DMS53 treated with DMSO at 0.1 percent for 48 hours (cell line): ENCODE measurements at regions not wholly inside any gene's neighbourhood (a gene's known extent, or its start where the extent isn't known, plus 50 kb on each side); places are given as distances from the start of the nearest gene placed in this dataset.

ENCODE experiments used
- DNase-seq: peaks from one replicate; lab custom pipeline; 2025; ENCODE audit not compliant: unreplicated experiment; lab: John Stamatoyannopoulos, UW

DNA sequence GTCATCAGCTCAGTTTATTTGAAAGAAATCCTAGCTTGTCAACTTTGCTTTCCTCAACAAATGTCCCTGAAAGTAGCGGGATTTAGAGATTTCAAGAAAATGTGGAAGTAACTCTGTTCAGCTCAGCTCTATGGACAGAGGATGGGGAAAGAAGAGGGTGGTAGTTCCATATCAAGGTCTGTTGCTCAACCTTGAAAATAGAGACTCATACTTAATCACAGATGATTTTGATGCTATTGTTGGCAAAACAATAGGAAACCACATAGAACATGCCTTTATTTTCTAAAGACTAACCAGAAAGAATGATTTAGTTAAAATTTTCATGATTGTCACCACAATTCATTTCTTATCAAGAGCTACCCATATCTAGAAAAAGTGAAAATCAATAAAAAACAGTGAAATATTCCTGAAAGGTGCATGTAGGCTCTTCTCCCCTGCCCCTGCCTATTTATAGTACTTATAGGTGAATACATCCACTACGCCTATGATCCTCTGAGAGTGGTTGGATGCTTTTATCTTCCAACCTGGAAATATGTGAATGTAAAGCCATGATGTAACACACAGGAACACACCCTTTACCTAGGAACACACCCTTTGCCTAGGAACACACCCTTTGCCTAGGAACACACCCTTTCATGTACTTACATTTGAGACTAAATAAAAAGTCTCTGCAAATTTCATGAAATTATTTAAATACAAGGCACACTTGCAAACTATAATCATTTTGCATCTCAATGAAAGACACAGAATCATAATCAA, 65.8 kb downstream of the ETAA1 start:
- no peak for DNase-seq

- DNase-seq: no peak
These were observed 66.7 kb downstream of the ETAA1 start for GRCh38 chr2:67463810-67464209.

DNA sequence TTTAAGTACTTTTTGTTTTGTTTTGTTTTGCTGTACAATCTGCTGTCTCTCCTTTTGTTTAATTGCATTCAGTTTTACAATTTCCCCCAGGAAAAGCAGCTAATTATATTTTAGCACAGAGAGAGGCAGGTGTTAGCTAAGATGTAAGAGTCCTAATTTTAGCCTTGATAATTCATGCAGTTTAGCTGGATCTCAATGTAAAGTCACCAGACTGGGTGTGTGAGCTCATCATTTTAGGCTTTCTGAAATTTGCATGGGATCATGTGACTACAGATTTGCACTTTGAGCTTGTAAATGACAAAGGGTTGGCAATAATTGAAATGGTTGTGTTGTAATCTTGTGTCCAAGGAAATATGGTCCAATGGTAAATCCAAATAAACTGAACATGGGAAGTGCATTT, 68.5 kb downstream of the ETAA1 start:
- no peak for DNase-seq

- no peak for DNase-seq
These were observed 69.6 kb downstream of the ETAA1 start for GRCh38 chr2:67466734-67467133.

GRCh38 chr2:67471681-67472080, 74.5 kb downstream of the ETAA1 start:
- no peak for DNase-seq

DNA sequence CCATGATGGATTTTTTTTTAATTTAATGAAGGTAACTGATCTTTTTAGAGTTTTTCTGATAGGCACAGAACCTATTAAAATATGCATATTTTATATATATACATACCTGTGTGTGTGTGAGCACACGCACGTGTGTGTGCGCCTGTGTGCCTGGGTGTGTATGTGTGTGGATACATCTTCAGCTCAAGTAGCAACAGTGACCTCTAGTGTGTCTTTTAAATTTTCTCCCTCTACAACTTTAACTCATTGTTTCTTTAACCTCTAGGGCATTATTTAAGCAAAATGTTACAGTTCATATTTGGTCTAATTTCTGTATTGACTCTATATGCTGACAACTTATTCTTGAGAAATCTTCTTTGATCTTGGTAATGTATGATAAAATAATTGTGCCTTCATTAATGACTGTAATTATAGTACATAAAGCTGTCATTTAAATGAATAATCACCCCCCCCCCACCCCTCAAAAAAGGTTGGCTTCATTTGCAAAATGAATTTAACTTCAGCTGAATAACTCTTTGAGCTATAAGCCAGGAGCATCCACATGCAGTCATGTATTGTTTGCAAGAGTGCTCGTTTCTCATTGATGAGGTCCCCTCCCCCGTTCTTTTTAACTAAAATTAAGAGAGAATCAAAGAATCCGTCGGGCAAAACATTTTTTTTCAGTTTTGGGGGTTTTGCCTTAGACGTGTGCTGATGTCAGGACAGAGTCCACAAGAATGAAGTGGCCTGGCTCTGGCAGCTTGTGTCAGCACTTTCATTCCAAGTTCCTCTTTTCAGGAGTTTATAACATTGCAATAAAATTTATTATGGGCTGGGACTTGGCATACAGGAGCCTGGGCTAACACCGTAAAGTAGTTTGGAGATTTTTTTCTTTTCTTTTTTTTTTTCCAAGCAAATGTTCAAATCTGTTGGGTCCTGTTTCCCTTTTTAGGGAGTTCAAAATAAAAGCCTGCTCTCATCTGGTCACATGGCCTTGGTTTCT, 80.0 kb downstream of the ETAA1 start:
- DNase-seq: peak; percentile 33

- DNase-seq: no peak
These were observed 82.1 kb downstream of the ETAA1 start for GRCh38 chr2:67479261-67479660.

DNA sequence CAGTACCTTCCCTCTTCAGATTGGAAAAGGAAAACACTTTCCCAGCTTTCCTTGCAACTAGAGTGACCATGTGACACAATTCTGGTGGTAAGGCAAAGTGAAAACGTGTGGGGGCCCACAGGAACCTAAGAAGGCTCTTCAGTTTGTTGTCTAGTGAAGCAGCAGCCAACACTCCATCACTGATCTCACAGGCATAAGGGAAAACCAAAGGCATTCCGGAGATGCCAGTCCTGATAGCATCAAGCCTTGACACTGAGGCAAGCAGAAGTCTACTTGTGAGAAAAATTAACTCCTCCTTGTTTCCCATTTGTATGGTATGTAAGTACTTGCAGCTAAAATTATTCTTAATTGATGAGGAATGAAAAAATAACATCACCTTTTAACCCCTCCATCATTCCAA, 88.3 kb downstream of the ETAA1 start:
- no peak for DNase-seq

DNA sequence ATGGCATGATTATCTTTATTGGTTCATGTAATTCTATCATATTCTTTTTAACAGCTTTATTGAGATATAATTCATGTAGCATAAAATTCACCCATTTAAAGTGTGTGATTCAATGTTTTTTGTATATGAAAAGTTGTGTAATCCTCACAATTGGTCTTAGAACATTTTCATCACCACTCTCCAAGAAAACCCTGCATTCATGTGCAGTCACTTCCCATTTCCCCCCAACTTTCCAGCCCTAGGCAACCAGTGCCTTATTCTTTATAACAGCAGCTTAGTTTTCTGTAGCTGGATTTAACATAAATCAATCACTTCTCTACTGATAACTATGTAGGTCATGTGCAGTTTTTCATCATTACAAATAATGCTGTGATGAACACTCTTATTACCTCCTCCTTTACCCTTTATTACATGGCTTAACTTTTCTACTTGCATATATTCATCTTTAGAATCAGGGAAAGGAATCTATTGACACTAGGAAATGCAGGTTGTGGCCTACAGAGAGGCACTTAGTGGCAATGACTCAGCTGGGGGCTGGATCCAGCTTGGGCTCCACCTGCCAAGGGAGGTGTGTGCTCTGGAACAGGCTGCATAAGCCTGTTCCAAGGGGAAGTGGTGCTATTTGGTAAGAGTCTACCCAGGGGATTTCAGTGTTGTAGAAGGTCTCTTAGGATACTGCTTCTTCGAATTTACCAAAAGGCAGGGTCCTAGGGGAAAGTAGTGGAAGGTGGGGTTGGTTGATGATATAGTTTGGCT, 89.1 kb downstream of the ETAA1 start:
- peak; percentile 62 for DNase-seq

DNA sequence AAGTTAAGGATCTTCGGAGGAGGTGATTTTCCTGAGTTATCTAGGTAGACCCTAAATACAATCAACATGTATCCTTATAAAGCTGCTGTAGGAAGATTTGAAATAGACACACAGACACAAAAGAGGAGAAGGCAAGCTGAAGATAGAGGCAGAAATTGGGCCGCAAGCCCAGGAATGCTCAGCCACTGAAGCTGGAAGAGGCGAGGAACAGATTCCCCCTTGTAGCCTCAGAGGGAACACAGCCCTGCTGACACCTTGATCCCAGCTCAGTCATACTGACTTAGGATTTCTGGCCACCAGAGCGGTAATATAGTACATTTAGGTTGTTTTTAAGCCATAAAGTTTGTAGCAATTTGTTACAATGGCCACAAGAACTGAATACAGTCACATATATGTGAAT, 90.9 kb downstream of the ETAA1 start:
- DNase-seq: no peak

- DNase-seq: no peak
These were observed 92.3 kb downstream of the ETAA1 start for GRCh38 chr2:67489396-67489795.

DNA sequence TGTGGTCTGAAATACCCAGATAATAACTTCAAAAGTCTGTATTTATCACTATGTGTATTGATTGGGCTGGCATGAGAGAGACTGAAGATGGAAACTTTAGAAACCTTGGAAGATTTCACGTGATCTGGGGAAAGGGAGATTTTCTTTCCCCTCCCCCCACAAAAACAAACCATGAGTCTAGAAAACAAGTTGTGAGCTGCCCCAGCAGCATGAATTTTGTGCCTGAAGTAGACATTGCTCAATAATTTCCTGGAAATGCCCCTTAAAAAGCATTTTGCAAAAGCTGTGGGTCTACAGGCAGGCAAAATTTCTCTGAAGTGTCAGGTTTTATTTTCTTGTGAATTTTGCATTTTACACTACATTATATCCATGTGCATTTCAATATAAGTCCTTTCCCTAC, 101.8 kb downstream of the ETAA1 start:
- DNase-seq: no peak

DNA sequence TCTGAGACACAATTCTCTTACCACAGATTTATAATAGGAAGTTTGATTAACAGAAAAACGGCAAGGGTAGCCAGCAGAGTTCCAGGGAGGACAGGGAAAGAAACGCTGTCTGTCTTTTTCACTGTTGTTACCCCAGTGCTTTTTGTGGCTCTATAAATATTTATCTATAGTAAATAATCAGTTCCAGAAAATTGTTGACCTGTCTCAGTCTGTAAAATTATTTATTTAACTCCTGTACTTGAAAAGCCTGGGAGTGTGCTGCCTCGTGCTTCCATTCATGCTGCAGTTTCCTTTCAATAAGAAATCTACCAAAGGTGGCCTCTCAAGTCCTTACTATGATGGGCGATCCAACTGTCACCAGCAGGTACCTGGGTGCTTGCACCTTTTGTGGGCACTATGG, 102.9 kb downstream of the ETAA1 start:
- DNase-seq: no peak

GRCh38 chr2:67500541-67500940, 103.4 kb downstream of the ETAA1 start:
- no peak for DNase-seq

DNA sequence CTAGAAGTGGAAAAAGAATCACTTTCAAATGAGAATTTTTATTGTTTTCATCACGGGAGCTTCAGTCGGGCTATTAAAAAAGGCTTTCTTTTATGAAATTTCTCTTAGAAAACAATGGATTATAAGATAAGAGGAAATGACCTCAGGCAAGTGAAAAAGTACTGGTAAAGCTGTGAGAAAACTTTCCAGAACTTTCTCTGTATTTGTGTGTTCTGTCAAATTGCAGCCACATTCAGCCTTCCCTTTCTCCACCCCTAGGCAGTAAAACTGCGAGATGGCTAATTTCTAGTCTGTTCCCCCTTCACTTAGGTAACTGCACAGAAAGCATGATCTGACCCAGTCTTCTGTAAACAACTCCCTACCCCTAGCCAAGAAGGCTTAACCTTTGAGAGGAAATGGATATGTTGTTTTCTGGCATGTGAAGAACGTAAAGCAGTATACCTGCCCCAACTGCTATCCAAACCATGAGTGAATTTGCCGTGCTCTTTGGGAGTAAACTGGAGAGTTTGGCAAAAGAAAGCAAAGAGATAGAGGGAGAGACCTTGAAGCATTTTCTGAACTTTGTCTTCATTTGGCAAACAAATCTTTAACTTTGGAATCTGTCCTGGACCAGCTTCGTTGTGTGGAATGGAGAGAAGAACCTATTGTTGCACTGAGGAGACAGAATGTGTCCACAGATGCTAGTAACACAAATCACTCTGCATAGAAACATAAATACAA, 105.4 kb downstream of the ETAA1 start:
- DNase-seq: no peak

DNA sequence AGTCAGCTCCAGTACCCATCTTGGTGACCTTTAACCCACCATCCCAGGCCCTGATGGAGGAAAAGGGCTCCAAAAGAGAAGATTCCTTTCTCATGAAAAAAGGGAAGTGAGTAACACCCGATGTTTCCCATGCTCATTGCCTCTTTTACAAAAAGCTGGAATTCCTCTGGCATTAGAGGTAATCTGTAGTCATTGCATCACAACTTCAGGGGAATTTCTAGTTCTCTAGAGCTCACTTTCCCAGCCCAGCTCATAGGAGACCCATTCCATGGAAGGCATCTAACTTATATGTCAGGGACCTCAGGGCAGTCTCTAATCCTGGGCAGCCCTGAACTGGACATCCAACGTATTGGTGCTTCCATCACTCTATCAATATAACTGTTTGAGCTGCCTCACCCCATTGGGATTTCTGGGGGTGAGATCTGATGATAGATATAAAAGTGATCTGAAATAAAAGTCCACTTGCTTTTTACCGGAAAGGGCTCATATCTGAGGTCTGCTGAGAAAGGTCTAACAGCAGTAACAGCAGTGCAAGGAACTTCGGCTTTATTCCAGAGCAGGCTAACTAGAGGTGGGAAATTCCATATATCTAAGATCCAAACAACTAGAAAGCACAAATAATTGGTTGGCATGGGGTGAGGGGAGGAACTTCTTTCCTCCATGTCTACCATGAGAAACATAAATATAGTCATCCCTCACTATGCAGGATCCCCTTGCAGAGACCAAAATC, 106.1 kb downstream of the ETAA1 start:
- no peak for DNase-seq

GRCh38 chr2:67510745-67511144, 113.6 kb downstream of the ETAA1 start:
- DNase-seq: no peak

- DNase-seq: no peak
These were observed 117.4 kb downstream of the ETAA1 start for GRCh38 chr2:67514515-67514914.

GRCh38 chr2:67515056-67515455, 117.9 kb downstream of the ETAA1 start:
- no peak for DNase-seq

DNA sequence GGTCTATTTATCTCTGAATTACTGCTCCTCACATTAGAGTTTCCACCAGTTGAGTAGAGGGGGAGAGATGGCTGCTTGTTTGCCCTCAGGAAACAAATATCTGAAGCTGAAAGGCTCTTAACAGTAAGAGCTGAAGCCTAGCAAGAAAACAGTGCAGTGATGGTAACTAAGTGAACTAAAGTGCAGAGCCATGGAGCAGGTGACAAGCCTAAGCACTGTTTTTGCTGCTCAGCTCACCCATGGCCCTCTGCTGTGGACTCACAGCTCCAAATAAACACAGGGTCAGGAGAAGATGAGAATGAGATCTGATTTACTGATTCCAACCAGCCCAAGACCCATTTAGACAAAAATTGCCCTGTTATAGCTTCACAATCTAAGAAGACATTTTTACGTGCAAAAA, 118.4 kb downstream of the ETAA1 start:
- DNase-seq: no peak
